Neutrophil (primary cell): ENCODE measurements at regions not wholly inside any gene's neighbourhood (a gene's known extent, or its start where the extent isn't known, plus 50 kb on each side); places are given as distances from the start of the nearest gene placed in this dataset.

Experiments used
- H3K27ac ChIP-seq: fragments of 200-600 bp; sonication (generic); 2 replicates; pipeline ENCODE4 v1.5.1; 2016; ENCODE audit warnings: mild to moderate bottlenecking, moderate library complexity
- H3K27me3 ChIP-seq: fragments of 200-600 bp; sonication (generic); 2 replicates; pipeline ENCODE4 v1.6.0; 2016; ENCODE audit warnings: mild to moderate bottlenecking
- H3K36me3 ChIP-seq: fragments of 200-600 bp; sonication (generic); 2 replicates; pipeline ENCODE4 v1.5.1; 2017
- H3K4me1 ChIP-seq, 2 experiments: fragments of 200-600 bp in 1 of 2; sonication (generic) in 1 of 2; 1 replicate in 1 of 2; 2 replicates in 1 of 2; pipeline versions ENCODE4 v1.5.1 to v1.6.1; 2013 to 2016; ENCODE audit warnings: low read depth in 1 of 2, low read length in 1 of 2, mild to moderate bottlenecking in 1 of 2, moderate library complexity in 1 of 2; ENCODE audit not compliant: control insufficient read depth in 1 of 2, insufficient read depth in 1 of 2
- H3K4me3 ChIP-seq, 2 experiments: fragments of 200-600 bp in 1 of 2; sonication (generic) in 1 of 2; 1 replicate in 1 of 2; 2 replicates in 1 of 2; pipeline ENCODE4 v1.5.1; 2013 to 2016; ENCODE audit warnings: low read depth in 1 of 2, low read length in 1 of 2, mild to moderate bottlenecking in 1 of 2, moderate library complexity in 1 of 2
- H3K9me3 ChIP-seq: fragments of 200-600 bp; sonication (generic); 2 replicates; pipeline ENCODE4 v1.5.1; 2016
- TF ChIP-seq, protein P1 (sequence below): fragments of 200-600 bp; sonication (generic); IDR thresholded peaks from 2 replicates; pipeline ENCODE4 v1.5.1; 2016; ENCODE audit warnings: antibody characterized with exemption

DNA sequence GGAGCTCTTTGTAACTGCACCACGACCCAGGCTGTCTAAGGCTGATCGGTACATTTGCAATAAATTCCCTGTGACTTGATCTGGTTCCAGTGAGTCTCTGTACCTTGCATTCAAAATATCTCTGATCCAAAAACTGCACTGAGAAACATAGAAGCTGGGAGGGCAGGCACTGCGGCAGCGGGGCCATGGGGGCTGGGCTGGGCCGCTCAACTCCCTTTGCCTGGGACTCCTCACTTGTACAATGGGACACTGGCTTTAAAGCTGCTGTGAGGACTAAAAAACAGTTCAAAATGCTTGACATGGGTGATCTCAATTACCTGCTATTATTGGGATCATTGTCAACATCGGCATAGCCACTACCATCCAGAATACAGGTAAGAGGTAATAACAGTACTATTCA, 644.0 kb downstream of the AJAP1 start:
- Histone ChIP-seq H3K4me1 (no peaks in the 10 kb centered on the region), H3K36me3 (no peaks in the 10 kb centered on the region), H3K27ac (no peak overlapping the region), H3K27me3 (no peaks in the 10 kb centered on the region), H3K9me3 (no peaks in the 10 kb centered on the region), H3K4me3 (no peak overlapping the region)
- TF ChIP-seq, protein P1, sequence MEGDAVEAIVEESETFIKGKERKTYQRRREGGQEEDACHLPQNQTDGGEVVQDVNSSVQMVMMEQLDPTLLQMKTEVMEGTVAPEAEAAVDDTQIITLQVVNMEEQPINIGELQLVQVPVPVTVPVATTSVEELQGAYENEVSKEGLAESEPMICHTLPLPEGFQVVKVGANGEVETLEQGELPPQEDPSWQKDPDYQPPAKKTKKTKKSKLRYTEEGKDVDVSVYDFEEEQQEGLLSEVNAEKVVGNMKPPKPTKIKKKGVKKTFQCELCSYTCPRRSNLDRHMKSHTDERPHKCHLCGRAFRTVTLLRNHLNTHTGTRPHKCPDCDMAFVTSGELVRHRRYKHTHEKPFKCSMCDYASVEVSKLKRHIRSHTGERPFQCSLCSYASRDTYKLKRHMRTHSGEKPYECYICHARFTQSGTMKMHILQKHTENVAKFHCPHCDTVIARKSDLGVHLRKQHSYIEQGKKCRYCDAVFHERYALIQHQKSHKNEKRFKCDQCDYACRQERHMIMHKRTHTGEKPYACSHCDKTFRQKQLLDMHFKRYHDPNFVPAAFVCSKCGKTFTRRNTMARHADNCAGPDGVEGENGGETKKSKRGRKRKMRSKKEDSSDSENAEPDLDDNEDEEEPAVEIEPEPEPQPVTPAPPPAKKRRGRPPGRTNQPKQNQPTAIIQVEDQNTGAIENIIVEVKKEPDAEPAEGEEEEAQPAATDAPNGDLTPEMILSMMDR: no peak

- no peaks in the 10 kb centered on the region for H3K9me3 ChIP-seq
- no peak overlapping the region for H3K27ac ChIP-seq
- no peaks in the 10 kb centered on the region for H3K27me3 ChIP-seq
- TF ChIP-seq, protein P1: no peak
- H3K4me1 ChIP-seq: no peaks in the 10 kb centered on the region
- no peak overlapping the region for H3K4me3 ChIP-seq
- H3K36me3 ChIP-seq: no peaks in the 10 kb centered on the region
These were observed 643.5 kb downstream of the AJAP1 start for GRCh38 chr1:5297886-5298239.

DNA sequence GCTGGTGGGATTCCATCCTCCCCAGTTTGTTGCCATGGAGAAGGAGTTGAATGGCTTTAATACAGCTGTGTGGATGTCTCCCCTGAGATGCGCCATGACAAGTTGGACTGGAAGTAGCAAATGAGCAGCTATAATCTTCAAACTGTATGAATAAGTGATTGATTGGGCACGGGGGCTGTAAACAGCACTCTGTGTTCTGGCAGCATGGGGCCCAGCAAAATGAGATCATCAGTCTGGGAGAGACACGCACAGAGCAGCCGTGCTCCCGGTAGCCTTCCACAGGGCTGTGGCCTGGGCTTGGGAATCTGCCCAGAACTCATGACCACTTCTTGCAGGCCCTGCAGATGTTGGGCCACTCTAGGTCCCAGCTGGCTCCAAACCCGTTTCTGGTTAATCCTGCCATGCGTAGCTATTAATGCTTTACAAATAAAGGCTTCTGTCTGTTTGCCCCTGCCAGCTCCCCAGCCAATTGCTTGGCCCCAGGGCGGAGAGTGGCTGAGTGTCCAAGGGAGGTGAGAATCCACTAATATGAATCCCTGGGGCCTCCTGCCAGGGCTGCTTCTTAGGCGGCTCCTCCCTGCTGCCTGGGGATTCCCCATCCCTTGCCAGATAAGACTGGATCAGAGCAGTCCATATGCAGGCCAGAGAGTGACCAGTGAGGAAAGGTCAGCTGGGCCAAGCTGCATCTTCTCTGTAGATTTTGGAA, 642.9 kb downstream of the AJAP1 start:
- Histone ChIP-seq H3K4me1 (no peaks in the 10 kb centered on the region), H3K27ac (no peak overlapping the region), H3K9me3 (no peaks in the 10 kb centered on the region), H3K4me3 (no peak overlapping the region), H3K36me3 (no peaks in the 10 kb centered on the region), H3K27me3 (no peaks in the 10 kb centered on the region)
- TF ChIP-seq, protein P1: no peak

GRCh38 chr1:5296557-5297179, 642.3 kb downstream of the AJAP1 start:
- Histone ChIP-seq H3K9me3 (no peaks in the 10 kb centered on the region), H3K4me3 (no peak overlapping the region), H3K36me3 (no peaks in the 10 kb centered on the region), H3K4me1 (no peaks in the 10 kb centered on the region), H3K27ac (no peak overlapping the region), H3K27me3 (no peaks in the 10 kb centered on the region)
- TF ChIP-seq, protein P1: no peak

GRCh38 chr1:5296095-5296494, 641.7 kb downstream of the AJAP1 start:
- TF ChIP-seq, protein P1: no peak
- H3K4me3 ChIP-seq: no peak overlapping the region
- no peaks in the 10 kb centered on the region for H3K36me3 ChIP-seq
- no peak overlapping the region for H3K27ac ChIP-seq
- no peaks in the 10 kb centered on the region for H3K9me3 ChIP-seq
- H3K4me1 ChIP-seq: no peaks in the 10 kb centered on the region
- no peaks in the 10 kb centered on the region for H3K27me3 ChIP-seq
